ENCODE measurements at regions not wholly inside any gene's neighbourhood (a gene's known extent, or its start where the extent isn't known, plus 50 kb on each side); places are given as distances from the start of the nearest gene placed in this dataset.
"Not testable (repeated sequence)": the region's sequence is repeated elsewhere in the genome, so short reads cannot be mapped to it uniquely, and the experiment has no call there.

- TF ChIP-seq CTCF (IDR thresholded peaks at IDR 0.05; ENCODE audit: insufficient read depth, low read depth, low read length, missing control alignments) = no peak
- H3K4me3 ChIP-seq (ENCODE audit: low read depth, low read length) = no peak overlapping the region
- no peak for DNase-seq (ENCODE audit: low read depth)
These were observed 648.6 kb upstream of the ZNF385D start for GRCh38 chr3:22399566-22399965.

GRCh38 chr3:22401499-22401898 lies 650.5 kb upstream of the ZNF385D start:
- no peak overlapping the region for H3K4me3 ChIP-seq (ENCODE audit: low read depth, low read length)
- DNase-seq (ENCODE audit: low read depth) = no peak
- no peak for TF ChIP-seq CTCF (IDR thresholded peaks at IDR 0.05; ENCODE audit: insufficient read depth, low read depth, low read length, missing control alignments)

- H3K4me3 ChIP-seq (ENCODE audit: low read depth, low read length) = no peak overlapping the region
- TF ChIP-seq CTCF (IDR thresholded peaks at IDR 0.05; ENCODE audit: insufficient read depth, low read depth, low read length, missing control alignments) = no peak
- DNase-seq (ENCODE audit: low read depth) = no peak
These were observed 663.2 kb upstream of the ZNF385D start for GRCh38 chr3:22414239-22414638.

GRCh38 chr3:22416838-22417446 lies 665.9 kb upstream of the ZNF385D start:
- DNase-seq (ENCODE audit: low read depth); H3K4me3 ChIP-seq (ENCODE audit: low read depth, low read length): not testable (repeated sequence)

GRCh38 chr3:22419261-22419660 lies 668.3 kb upstream of the ZNF385D start:
- TF ChIP-seq CTCF (IDR thresholded peaks at IDR 0.05; ENCODE audit: insufficient read depth, low read depth, low read length, missing control alignments) = no peak

GRCh38 chr3:22421589-22421988 lies 670.6 kb upstream of the ZNF385D start:
- H3K4me3 ChIP-seq (ENCODE audit: low read depth, low read length) = no peak overlapping the region
- no peak for DNase-seq (ENCODE audit: low read depth)
- no peak for TF ChIP-seq CTCF (IDR thresholded peaks at IDR 0.05; ENCODE audit: insufficient read depth, low read depth, low read length, missing control alignments)

More at GRCh38 chr3:22419261-22419660, 668.3 kb upstream of the ZNF385D start:
- DNase-seq (ENCODE audit: low read depth) = no peak
- H3K4me3 ChIP-seq (ENCODE audit: low read depth, low read length) = no peak overlapping the region

GRCh38 chr3:22431334-22431733 lies 680.3 kb upstream of the ZNF385D start:
- TF ChIP-seq CTCF (IDR thresholded peaks at IDR 0.05; ENCODE audit: insufficient read depth, low read depth, low read length, missing control alignments) = no peak
- no peak for DNase-seq (ENCODE audit: low read depth)
- H3K4me3 ChIP-seq (ENCODE audit: low read depth, low read length) = no peak overlapping the region
